ACHN (cell line): ENCODE measurements at regions not wholly inside any gene's neighbourhood (a gene's known extent, or its start where the extent isn't known, plus 50 kb on each side); places are given as distances from the start of the nearest gene placed in this dataset.
"Not testable (repeated sequence)": the region's sequence is repeated elsewhere in the genome, so short reads cannot be mapped to it uniquely, and the experiment has no call there.

Experiments used
- DNase-seq: peaks from one replicate; pipeline ENCODE4 v3.0.0-alpha.2; 2015
- in situ Hi-C: cut with HindIII; loops from 2 replicates; pipeline ENCODE4 v1.10.0; 2017; ENCODE audit warnings: low sequenced_read_pairs, low pct_ligation_motif_present, low pct_unique_long_range_greater_than_20kb

DNA sequence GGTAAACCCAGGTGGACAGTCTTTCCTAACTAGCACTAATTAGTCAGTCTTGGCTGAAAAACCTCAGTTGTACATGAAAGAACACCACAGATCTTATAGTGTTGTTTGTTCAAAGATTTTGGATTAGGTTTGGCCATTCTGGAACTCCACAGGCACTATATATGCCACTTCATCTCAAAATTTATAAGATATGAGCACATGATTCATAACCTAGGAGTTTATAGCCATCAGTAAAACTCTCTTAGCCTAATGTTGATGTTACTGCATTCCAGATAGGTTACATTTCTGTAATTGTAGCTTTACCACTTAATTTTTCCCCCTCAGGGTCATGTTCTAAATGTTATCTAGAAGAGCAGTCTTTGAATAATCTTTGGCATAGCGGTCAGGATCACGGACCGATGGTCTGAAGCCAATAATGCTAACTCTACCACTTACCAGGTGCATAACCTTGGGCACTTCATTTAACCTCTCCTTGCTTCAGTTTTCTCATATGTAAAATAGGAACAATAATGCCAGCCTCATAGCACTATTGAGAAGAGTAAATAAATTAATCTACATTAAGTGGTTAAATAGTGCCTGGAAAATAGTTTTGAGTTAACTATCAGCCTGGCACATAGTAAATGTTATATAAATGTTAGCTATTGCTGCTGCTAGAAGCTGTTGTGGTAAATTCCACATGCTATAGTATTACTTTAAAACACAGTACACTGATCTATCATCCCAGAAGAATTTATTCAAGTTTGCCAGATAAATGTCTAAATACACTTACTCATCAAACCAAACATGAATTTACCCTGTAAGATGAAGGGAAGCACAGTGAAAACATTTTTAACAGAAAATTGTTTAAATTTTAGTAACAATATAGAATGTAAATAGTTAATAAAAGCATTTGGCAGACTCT, 743.9 kb downstream of the NR2F1-AS1 start:
- DNase-seq, result no peak
- in situ Hi-C loops, result no loop called here

DNA sequence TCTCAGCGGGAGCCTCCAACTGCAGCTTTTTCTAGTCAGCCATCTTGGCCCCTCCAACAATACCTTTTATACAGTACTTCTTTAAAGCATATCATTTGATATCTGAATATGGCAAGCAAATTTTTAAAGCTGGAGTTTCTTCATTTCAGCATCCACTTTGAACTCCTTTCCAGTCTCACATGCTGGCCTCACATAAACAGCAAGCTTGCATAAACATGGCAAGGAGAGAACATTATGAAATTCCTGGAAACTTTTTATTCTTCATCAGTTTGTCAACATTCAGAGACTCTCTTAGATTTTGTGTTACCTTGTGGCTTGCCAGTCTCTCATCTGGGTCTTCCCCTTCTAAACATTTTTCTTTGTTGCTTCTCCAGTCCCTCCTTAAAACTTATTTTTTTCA, 745.3 kb downstream of the NR2F1-AS1 start:
- DNase-seq, result no peak
- in situ Hi-C loops, result no loop called here

DNA sequence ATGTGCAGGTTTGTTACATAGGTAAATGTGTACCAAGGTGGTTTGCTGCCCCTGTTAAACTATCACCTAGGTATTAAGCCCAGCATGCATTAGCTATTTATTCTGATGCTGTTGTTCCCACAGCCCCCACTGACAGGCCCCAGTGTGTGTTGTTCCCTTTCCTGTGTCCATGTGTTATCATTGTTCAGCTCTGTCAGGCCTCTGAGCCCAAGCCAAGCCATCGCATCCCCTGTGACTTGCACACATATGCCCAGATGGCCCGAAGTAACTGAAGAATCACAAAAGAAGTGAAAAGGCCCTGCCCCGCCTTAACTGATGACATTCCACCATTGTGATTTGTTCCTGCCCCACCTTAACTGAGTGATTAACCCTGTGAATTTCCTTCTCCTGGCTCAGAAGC, 757.5 kb downstream of the NR2F1-AS1 start:
- in situ Hi-C loops, DNase-seq: not testable (repeated sequence)

GRCh38 chr5:92822183-92822582, 758.8 kb downstream of the NR2F1-AS1 start:
- in situ Hi-C loops, result no loop called here

DNA sequence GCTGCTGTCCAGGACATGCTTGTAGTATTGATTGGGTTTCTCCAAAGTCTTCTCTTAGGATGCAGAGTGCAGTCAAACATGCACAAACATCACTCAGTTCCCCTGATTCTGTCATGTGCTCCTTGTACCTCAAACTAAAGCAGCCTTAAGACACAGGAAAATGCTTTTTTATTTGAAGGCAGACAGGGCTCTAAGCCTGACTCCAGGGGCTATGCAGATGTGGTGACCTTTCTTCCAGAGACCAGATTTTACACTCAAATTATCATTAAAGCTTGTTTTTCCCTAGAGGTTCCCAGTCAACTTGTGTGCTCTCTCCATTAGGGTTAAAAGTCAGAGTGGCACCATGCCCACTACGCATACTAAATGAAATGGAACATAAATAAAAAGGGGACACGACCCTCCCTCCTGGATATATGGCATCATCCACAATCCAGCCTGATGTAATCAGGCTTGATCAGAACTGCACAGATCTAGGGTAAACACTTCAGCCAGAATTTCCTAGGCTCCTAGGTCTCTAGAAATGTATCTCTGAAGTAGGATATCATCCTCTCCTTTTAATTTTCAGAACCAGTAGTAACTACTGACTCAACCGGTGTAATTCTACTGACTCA, 771.1 kb downstream of the NR2F1-AS1 start:
- no peak for DNase-seq
- in situ Hi-C loops, result no loop called here

More at GRCh38 chr5:92822183-92822582, 758.8 kb downstream of the NR2F1-AS1 start:
- DNase-seq, result no peak

GRCh38 chr5:92808474-92808873, 772.5 kb downstream of the NR2F1-AS1 start:
- in situ Hi-C loops, result no loop called here
- no peak for DNase-seq

- no peak for DNase-seq
- in situ Hi-C loops, result no loop called here
Observed at GRCh38 chr5:92807085-92807484, 773.9 kb downstream of the NR2F1-AS1 start.

DNA sequence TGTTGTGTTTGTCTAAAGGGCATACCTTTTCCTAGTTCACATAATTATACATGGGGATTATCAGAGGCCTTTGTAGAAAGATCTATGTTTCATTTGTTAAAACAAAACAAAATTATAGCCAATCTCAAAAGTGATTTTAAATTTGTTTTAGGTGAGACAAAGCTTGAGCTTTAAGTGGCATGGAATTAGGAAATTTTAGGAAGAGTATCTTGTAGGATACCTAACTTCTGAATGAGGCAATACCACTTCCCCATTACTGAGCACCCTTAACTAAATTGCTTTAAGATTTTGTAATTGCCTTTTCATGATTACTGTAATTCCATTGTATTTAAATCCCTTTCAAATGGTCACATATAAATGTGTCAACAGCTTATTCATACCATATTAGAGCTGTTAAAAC, 775.6 kb downstream of the NR2F1-AS1 start:
- in situ Hi-C loops, result no loop called here
- DNase-seq, result no peak

- DNase-seq, result no peak
- in situ Hi-C loops, result no loop called here
Observed at GRCh38 chr5:92801911-92802310, 779.1 kb downstream of the NR2F1-AS1 start.

DNA sequence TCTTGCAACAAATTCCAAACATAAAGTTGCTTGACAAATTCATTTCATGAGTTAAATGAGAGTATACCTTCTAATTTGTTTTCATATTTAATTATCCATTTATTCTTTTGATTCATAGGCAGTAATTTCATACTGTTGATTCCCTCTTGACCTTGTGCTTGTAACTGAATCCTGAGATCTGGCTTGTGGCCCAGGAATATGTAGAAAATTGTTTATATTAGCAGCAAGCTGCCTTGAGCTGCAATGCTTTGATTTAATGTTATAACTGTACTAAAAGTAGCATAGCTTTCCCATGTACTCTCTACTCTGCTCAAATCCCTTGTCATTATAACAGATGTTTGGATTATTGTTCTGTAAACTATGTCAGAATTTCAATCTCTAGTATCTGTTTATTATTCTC, 780.7 kb downstream of the NR2F1-AS1 start:
- no peak for DNase-seq
- in situ Hi-C loops, result no loop called here

- no peak for DNase-seq
- in situ Hi-C loops, result no loop called here
Observed at GRCh38 chr5:92795633-92796032, 785.4 kb downstream of the NR2F1-AS1 start.

GRCh38 chr5:92780057-92780456, 801.0 kb downstream of the NR2F1-AS1 start:
- DNase-seq, result no peak
- in situ Hi-C loops, result no loop called here

GRCh38 chr5:92779536-92779935, 801.5 kb downstream of the NR2F1-AS1 start:
- in situ Hi-C loops, result no loop called here
- no peak for DNase-seq

DNA sequence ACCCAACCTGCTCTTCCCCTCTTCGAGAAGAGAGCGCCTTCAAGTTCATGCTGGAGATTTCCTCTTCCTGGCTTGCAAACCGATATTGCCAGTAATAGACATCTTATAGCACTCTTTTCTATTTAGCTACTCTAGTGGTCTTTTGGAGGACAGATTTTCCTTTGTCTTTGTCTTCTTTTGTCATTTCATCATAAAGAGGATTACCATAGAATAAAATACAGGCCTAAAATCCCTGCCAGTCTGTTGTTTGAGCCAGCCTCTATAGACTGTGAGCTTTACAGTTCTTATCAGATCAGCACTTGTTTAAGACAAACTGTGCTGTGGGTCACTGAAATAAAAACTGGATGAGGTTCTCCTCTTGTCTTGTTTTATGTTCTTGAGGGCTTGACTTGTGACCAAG, 802.8 kb downstream of the NR2F1-AS1 start:
- DNase-seq, result no peak
- in situ Hi-C loops, result no loop called here

- in situ Hi-C loops, result no loop called here
- DNase-seq, result no peak
Observed at GRCh38 chr5:92777421-92777820, 803.6 kb downstream of the NR2F1-AS1 start.

GRCh38 chr5:92775711-92776615, 805.1 kb downstream of the NR2F1-AS1 start:
- no peak for DNase-seq
- in situ Hi-C loops, result no loop called here

- in situ Hi-C loops, result no loop called here
- no peak for DNase-seq
Observed at GRCh38 chr5:92769978-92770377, 811.0 kb downstream of the NR2F1-AS1 start.

DNA sequence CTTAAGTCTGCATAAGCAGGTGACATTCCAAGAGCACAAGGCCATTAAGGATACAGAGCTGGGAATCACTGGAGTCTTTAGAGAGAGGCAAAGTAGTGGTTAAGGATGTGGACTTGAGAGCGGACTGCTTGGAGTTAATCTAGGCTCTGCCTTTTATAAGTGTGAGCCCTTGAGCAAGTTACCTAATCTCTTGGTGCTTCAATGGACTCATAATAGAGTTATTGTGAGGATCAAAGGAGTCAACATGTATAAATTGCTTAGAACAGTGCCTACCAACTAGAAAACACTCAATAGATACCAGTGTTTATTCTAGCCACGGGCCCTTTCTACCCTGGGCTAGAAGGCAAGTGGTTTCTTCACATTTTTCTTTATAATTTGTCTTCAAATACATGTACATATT, 819.4 kb downstream of the NR2F1-AS1 start:
- DNase-seq, result no peak
- in situ Hi-C loops, result no loop called here

- DNase-seq, result no peak
- in situ Hi-C loops, result no loop called here
Observed at GRCh38 chr5:92760550-92760949, 820.5 kb downstream of the NR2F1-AS1 start.
